GM20000 (cell line): ENCODE measurements at regions not wholly inside any gene's neighbourhood (a gene's known extent, or its start where the extent isn't known, plus 50 kb on each side); places are given as distances from the start of the nearest gene placed in this dataset.

ENCODE experiments used
- DNase-seq: peaks from one replicate; pipeline ENCODE4 v3.0.0; 2012; ENCODE audit warnings: low spot score
- TF ChIP-seq, protein P1 (sequence below): IDR thresholded peaks from 2 replicates; pipeline ENCODE4 v1.5.1; 2012; ENCODE audit warnings: mild to moderate bottlenecking, control low read depth; ENCODE audit errors: extremely low read depth, missing control alignments

DNA sequence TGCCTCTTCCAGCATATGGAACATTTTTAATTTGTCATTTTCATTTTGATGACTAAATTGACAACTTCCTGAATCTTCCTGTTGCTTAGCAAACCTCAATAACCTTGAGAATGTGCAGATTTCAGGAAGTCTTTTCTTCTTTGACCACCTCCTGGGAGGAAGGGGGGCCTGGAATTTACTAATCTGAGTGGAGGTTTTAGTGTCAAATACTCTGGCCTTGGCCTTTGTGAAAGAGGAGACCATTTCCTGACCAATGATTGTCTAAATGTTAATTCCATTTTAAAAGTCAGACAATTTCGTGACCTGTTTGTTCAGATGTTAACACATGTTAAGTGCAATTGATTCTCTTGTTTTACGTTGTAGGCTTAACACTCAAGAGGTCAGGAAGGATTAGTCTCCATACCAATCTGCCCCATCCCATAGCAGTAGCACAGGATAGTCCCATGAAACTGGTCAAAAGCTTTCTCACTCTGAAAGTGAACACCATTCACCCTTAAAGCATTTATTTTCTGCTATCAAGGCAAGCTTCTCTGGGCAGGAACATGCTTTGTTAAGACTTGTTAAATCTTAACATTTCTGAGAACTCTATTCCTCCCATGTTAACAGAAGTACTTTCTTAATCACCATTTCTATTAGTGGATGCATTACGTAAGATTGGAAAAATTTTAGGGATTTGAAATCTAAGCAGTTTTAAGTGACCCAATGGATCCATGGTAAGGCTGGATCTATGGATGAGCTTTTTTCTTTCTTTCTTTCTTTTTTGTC lies 219.6 kb downstream of the RND3 start:
- DNase-seq: no peak
- TF ChIP-seq, protein P1, sequence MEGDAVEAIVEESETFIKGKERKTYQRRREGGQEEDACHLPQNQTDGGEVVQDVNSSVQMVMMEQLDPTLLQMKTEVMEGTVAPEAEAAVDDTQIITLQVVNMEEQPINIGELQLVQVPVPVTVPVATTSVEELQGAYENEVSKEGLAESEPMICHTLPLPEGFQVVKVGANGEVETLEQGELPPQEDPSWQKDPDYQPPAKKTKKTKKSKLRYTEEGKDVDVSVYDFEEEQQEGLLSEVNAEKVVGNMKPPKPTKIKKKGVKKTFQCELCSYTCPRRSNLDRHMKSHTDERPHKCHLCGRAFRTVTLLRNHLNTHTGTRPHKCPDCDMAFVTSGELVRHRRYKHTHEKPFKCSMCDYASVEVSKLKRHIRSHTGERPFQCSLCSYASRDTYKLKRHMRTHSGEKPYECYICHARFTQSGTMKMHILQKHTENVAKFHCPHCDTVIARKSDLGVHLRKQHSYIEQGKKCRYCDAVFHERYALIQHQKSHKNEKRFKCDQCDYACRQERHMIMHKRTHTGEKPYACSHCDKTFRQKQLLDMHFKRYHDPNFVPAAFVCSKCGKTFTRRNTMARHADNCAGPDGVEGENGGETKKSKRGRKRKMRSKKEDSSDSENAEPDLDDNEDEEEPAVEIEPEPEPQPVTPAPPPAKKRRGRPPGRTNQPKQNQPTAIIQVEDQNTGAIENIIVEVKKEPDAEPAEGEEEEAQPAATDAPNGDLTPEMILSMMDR: no peak

- TF ChIP-seq, protein P1: no peak
Measured at GRCh38 chr2:150266931-150267330, 220.5 kb downstream of the RND3 start.

DNA sequence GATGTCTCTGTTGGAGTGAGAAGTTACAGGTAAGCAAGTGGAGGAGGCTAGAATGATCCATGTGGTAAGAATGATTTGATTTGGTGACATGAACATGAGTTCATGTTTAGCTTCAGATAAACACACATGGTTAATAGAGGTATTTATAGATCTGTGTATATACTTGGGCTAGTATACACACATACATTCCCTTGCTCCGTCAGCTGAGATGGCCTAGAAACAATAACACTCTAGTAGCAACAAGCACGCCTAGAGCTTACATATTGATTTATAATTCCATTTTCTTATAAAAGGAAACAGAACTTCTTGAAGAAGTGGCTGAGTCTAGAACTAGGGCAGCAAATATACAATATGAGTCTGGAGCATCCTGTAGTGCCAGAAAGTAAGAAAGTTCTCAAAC lies 223.0 kb downstream of the RND3 start:
- TF ChIP-seq, protein P1: no peak
- DNase-seq: no peak

More at GRCh38 chr2:150266931-150267330, 220.5 kb downstream of the RND3 start:
- DNase-seq: no peak

DNA sequence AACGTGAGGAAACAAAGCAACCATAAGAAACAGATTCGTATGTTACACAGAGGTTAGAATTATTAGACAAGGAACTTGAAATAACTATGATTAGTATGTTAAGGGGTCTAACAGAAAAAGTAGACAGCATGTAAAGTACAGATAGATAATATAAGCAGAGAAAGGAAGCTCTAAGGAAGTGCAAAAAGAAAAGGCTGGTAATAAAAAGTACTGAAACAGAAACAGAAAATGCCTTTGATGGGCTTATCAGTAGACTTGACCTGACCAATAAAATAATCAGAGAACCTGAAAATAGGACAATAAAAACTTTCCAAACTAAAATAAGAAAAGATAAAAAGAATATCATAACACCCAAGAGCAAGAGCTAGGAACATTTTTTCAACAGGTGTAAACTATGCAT lies 225.8 kb downstream of the RND3 start:
- TF ChIP-seq, protein P1: no peak
- DNase-seq: no peak

GRCh38 chr2:150260636-150261035 lies 226.8 kb downstream of the RND3 start:
- TF ChIP-seq, protein P1: no peak
- DNase-seq: no peak

GRCh38 chr2:150259746-150260145 lies 227.7 kb downstream of the RND3 start:
- DNase-seq: no peak

GRCh38 chr2:150258781-150259307 lies 228.6 kb downstream of the RND3 start:
- TF ChIP-seq, protein P1: no peak
- DNase-seq: no peak

More at GRCh38 chr2:150259746-150260145, 227.7 kb downstream of the RND3 start:
- TF ChIP-seq, protein P1: no peak
